Endothelial cell of umbilical vein (primary cell): ENCODE measurements at regions not wholly inside any gene's neighbourhood (a gene's known extent, or its start where the extent isn't known, plus 50 kb on each side); places are given as distances from the start of the nearest gene placed in this dataset.

Experiments
- EZH2 ChIP-seq: IDR thresholded peaks from 2 replicates; pipeline ENCODE4 v1.6.1; 2012; ENCODE audit warnings: borderline replicate concordance, low read depth, mild to moderate bottlenecking, moderate library complexity, low read length, inconsistent platforms; ENCODE audit not compliant: severe bottlenecking
- POLR2A ChIP-seq: IDR thresholded peaks from 2 replicates; pipeline ENCODE4 v1.6.1; 2012; ENCODE audit warnings: low read depth, mild to moderate bottlenecking, control low read depth, low read length
- POLR2AphosphoS5 ChIP-seq: IDR thresholded peaks from 2 replicates; pipeline ENCODE4 v1.6.1; 2012; ENCODE audit warnings: low read depth, mild to moderate bottlenecking, control low read depth, low read length, moderate library complexity; ENCODE audit not compliant: insufficient read depth
- TF ChIP-seq, protein P1 (sequence below), 2 donors: IDR thresholded peaks; 1 replicate in 1 of 2; 2 replicates in 1 of 2; pipeline ENCODE4 v1.5.1; 2011; ENCODE audit warnings: low read length in 2 of 2, mild to moderate bottlenecking in 2 of 2, moderate library complexity in 2 of 2, control low read depth in 1 of 2, inconsistent platforms in 1 of 2, low read depth in 1 of 2; ENCODE audit not compliant: insufficient read depth in 1 of 2; ENCODE audit errors: extremely low read depth in 1 of 2

DNA sequence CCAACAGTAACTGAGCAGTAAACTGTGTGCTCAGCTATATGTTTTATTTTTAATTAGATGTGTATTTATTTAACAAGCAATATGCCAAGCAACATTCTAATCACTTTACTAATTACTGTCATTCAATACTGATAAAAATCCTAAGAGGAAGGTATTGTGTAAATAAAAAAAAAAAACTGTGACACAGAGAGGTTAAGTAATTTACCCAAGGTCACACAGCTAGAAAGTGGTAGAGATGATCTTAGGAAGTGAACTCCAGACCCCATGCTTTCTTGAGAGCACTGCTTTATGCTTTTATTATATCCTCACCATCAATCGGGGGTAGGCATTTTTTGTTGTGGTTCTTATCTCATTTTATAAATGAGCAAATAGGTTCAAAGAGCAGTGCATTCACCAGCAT is 417.1 kb downstream of the RAB28 start:
- TF ChIP-seq, protein P1, sequence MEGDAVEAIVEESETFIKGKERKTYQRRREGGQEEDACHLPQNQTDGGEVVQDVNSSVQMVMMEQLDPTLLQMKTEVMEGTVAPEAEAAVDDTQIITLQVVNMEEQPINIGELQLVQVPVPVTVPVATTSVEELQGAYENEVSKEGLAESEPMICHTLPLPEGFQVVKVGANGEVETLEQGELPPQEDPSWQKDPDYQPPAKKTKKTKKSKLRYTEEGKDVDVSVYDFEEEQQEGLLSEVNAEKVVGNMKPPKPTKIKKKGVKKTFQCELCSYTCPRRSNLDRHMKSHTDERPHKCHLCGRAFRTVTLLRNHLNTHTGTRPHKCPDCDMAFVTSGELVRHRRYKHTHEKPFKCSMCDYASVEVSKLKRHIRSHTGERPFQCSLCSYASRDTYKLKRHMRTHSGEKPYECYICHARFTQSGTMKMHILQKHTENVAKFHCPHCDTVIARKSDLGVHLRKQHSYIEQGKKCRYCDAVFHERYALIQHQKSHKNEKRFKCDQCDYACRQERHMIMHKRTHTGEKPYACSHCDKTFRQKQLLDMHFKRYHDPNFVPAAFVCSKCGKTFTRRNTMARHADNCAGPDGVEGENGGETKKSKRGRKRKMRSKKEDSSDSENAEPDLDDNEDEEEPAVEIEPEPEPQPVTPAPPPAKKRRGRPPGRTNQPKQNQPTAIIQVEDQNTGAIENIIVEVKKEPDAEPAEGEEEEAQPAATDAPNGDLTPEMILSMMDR (IDR thresholded peaks at IDR 0.05; ENCODE audit: extremely low read depth in 1 of 2, insufficient read depth in 1 of 2, low read depth in 1 of 2, low read length in 2 of 2): no peak
- no peak for TF ChIP-seq POLR2A
- TF ChIP-seq POLR2AphosphoS5: no peak
- TF ChIP-seq EZH2: no peak
